ENCODE measurements at regions not wholly inside any gene's neighbourhood (a gene's known extent, or its start where the extent isn't known, plus 50 kb on each side); places are given as distances from the start of the nearest gene placed in this dataset.
"Not testable (repeated sequence)": the region's sequence is repeated elsewhere in the genome, so short reads cannot be mapped to it uniquely, and the experiment has no call there.

DNA sequence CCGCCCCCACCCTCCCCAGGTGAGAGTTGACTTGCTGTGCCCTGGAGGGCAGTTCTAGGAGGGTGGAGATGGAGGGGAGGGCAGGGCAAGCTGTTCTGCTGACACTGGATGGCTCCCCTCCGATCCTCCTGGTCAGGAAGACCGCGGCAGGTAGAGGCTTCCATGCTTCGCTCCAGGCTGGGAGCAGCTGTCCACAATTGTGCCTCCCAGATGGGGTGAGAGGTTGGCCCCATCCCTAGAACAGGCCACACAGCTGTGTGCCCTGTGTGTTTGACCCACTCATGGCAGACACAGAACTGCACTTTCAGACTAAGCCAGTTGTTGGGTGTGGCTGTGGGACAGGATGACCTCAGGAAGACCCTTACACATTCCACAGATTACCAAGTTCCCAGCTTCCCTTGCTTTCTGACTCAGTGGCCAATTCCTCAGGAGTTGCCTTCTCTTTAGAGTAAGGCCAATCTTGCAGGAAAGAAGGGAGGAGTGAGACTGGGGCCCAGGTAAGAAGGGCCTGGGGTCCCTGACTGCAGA lies 72.1 kb upstream of the HSPA9 start:
- no peak for DNase-seq

DNA sequence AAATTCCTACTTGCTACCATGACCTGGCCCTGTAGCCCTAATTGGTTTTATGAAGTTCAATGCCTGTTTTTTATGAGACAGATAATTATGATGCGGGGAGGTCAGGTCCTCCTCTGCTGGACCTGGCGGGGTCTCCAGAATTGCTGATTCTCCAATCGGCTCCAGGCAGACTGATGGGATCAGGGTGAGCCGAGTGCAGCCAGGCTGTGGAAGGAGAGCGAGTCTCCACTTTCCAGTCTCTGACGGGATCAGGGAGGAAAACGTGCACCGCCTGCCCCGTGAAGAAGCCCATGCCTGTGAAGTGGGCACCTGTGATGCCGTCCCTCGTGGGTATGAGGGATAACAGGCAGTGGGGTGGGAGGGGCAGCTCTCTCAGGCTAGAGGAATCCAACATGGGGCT lies 71.5 kb upstream of the HSPA9 start:
- DNase-seq = no peak

DNA sequence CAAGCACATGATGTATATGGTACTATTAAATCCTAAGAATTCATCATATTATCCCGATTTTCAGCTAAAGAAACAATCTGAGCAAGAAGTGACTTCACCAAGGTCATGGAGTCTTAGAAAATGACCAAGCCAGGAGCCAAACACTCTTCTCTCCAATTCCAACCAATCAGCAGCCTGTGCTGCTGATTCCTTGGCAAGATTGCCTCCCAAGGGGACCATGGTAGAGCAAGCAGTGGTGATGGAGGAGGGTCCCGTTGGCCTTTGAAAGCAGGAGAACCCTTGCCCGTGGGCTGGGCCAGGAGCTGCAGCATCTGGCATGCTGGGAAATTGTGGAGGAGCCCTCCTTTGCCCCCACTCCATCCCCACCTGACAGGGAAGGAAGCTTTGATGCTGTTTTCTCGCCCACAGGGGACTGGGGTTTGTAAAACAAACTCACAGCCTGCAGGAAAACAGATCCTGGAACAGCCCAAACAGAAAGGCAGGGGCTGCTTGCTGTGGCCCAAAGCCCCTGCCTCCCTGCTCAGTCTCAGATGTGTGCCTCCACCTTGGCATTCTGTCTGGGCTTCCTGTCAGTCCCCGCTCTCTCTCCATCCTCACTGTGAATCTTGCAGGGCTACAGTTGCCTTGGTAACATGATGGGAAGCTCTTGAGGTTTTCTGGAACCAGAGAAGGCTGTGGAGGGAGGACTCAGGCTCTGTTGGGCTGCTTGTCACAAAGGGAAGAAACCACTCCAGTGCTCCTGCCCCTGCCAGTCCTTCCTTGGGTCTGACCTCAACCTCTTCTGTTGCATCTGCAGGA lies 70.8 kb upstream of the HSPA9 start:
- DNase-seq = no peak

DNA sequence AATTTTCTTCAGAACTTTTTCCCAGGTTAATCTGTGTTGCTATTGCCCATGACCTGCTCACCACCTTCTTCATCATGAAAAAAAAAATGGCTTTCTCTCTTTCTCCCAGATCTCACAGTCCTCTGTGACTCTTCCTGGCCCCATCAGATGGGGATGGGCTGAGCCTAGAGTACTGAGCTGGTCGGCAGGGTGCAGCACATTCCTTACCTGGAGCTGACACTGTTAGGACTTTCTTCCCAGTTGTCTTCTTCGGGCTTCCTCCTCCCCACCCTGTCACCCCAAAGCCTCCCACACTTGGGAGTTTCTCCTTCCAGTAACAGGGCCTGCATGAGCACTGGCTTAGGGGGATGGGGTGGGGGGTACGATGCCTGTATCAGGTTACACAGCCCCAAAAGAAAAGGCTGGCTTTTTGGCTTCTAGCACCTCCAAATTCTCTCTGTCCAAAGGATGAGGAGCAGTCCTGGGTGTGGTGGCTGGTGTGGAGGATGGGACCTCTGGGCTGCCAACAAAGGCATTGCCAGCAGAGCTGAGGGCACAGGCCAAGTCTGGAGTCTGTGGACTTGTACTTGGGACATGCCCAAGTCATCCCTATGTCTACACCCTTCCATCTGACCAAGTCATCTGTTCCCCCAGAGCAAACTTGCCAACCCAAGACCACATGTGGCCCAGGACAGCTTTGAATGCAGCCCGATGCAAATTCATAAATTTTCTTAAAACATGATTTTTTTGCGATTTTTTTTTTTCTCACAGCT lies 68.0 kb upstream of the HSPA9 start:
- no peak for DNase-seq

DNA sequence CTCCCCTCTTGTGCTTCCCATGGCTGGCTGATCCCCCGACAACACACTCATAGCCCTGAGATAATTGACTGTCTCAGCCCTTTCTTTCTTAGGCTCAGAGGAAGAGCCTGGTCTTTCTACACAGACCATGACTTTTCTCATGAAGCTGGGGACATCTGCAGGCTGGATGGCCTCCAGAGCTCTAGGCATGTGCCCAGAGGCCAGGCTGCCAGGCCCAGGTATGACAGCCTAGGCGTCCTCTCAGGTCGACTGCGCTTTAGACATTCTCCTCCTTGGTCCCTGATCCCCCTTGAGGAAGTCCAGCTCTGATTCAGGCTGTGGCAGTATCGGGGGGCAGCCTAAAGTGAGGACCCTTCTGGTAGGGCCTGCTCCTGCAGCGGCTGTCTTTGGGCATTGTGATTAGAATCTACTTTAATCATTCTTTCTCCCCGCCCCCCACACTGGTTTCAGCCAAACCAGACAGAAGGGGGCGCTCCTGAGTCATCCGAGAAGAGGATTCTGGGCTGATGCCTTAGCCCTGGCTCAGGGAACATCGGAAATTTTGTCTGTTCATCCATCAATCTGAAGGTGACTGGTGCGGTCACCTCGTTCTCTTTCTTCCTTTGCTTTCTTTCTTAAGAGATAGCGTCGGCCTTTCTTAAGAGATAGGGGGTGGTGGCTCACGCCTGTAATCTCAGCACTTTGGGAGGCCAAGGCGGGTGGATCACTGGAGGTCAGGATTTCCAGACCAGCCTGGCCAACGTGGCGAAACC lies 66.5 kb upstream of the HSPA9 start:
- peak; percentile 57 to 67 for DNase-seq

DNA sequence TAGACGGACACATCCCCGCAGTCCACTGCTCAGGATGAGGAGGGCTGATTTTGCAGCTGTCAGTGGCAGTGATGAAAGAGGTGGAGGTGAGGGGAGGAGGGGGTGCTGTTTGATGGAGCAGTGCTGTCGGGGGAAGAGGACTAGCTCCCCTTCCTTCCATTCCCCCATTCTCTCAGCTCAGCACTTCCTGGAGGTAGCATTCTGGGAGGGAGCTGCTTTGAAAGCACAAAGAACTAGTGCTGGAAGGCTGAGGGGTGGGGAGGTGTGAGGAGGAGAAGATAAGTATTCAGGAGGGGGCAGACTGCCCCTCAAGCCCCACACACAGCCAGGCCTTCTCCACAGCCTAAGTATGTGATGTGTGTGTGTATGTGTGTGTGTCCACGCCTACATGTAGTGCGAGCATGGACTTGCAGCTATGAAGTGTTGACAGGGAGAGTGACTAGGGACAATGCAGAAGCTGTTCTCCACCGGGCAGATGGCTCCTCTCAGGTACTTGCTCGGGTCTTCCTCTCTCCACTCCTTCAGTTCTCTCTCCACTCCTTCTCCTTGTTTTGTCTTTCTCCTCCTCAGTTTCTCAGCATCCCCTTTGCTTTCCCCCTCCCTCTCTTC lies 65.5 kb upstream of the HSPA9 start:
- DNase-seq = no peak

DNA sequence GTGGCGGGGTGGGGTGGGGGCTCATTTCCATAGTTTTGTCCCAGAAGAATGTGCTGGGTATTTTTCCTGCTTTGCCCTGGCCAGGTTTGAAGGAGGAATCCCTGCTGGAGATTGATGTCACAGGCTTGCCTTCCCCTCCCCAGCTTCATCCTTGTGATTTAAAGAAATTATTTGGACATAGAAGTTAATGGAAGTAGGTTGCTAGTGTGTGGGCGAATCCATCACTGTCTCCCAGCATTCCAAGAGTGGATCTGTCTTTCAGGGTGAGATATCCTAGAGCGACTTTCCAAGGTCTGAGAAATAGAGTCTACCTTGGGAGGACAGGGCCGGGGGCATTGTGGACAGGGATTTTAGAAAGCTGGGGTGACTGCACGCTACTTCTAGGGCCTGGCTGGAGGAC lies 64.9 kb upstream of the HSPA9 start:
- DNase-seq = no peak

DNA sequence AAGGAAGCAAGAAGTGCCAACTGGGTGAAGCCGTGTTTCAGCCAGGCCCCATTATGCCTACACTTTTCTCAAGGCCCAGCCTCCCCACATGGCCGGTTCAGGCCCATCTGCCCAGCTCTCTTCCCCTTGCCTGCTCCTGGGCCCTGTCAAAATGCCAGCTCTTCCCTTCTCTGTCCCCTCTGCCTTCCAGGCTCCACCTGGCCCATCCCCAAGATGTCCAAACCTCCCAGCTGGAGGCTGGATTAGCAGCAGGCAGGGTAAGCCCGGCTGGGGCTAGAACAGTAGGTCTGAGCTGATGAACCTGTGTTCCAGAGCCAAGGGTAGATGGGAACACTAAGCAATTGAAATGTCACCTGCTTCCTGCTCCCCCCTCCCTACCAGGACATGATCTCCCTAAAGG lies 64.1 kb upstream of the HSPA9 start:
- no peak for DNase-seq

DNA sequence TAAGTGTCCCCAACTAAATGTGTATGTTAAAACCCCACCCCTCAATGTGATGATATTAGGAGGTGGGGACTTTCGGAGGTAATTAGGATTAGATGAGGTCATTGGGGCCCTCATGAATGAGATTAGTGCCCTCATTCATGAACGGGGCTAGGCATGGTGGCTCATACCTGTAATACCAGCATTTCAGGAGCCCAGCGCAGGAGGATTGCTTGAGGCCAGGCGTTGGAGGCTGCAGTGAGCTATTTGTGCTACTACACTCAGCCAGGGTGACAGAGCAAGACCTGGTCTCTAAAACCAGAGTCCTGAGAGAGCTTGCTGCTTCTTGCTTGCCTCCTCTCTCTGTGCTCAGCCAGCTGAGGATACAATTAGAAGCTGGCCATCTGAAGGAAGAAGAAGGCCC lies 62.1 kb upstream of the HSPA9 start:
- no peak for DNase-seq

DNA sequence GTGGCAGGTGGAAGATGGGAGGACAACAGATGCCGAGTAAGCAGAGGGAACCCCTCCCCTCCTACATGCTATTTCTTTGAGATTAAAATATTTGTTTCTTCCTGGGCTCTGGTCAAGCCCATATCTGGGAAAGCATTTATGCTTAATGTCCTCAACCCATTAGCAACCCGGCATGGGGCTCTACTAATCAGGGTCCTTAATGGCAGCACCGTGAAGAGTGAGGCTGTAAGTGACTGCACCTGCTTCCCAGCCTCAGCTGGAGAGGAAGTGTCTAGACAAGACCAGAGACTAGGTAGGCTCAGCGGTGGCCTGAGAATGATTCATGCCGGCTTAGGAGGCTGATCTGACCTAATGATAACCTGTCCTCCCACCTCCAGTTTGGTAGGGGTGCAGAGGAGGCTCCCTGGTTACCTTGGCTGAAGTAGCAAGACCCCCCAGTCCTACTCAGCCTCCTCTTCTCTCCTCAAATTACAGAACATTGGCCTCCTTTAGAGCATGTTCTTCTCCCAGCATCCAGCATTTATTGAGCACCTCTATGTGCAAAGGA lies 61.3 kb upstream of the HSPA9 start:
- DNase-seq = no peak

DNA sequence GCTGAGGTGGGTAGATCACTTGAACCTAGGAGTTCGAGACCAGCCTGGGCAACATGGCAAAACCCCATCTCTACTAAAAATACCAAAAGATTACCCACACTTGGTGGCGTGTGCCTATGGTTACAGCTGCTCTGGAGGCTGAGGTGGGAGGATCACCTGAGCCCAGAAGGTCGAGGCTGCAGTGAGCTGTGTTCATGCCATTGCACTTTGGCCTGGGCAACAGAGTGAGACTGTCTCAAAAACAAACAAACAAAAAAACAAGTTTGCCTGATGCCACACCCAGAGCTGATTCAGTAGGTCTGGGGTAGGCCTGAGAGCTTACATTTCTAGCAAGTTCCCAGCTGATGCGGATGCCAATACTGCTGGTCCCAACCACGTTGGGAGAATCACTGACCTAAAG lies 60.5 kb upstream of the HSPA9 start:
- no peak for DNase-seq

DNA sequence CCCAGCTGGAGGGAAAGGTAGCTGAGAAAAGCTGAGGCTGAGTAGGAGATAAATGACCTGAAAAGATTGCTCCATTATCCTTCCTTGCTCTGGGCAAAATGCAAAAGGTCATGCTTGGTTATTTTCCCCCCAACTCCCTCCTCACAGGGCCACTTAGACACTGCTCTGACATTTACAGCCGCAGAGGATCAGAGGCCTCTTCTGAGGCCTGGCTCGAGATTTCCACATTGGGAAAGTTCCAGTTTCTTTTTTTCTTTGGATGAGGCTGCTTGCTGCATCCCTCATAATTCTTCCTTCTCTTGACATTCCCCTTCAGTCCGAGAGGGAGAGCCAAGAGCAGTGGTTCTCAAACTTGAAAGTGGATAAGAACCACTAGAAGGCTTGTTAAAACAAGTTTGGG lies 60.1 kb upstream of the HSPA9 start:
- no peak for DNase-seq

DNA sequence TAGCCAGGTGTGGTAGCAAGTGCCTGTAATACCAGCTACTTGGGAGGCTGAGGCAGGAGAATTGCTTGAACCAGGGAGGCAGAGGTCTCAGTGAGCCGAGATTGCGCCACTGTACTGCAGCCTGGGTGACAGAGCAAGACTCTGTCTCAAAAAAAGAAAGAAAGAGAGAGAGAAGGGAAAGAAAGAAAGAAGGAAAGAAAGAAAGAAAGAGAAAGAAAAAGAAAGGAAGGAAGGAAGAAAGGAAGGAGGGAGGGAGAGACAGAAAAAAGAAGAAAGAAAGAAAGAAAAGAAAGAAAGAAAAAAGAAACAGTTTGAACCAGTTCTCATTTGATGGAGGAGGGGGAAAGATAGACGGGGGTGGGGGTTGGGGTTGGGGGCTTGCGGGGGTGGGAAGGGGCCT lies 59.6 kb upstream of the HSPA9 start:
- DNase-seq = not testable (repeated sequence)

DNA sequence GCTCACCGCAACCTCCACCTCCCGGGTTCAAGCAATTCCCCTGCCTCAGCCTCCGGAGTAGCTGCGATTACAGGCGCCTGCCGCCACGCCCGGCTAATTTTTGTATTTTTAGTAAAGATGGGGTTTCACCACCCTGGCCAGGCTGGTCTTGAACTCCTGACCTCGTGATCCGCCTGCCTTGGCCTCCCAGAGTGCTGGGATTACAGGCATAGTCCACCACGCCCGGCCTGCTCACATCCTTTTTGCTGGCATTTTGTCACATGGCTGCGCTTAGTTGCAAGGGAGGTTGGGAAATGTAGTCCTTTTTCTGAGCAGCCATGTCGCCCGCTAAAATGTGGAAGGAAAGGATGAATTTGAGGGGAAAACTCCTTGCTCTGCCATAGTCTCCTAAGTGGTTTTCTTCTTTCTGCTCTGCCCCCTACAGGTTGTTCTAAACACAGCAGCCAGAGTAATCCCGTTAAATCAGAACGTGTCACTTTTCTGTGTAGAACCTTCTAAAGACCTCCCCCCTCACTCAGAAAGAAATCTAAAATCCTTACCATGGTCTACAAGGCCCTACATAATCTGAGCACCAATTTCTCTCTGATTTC lies 57.8 kb upstream of the HSPA9 start:
- DNase-seq = peak; percentile 20 to 63

DNA sequence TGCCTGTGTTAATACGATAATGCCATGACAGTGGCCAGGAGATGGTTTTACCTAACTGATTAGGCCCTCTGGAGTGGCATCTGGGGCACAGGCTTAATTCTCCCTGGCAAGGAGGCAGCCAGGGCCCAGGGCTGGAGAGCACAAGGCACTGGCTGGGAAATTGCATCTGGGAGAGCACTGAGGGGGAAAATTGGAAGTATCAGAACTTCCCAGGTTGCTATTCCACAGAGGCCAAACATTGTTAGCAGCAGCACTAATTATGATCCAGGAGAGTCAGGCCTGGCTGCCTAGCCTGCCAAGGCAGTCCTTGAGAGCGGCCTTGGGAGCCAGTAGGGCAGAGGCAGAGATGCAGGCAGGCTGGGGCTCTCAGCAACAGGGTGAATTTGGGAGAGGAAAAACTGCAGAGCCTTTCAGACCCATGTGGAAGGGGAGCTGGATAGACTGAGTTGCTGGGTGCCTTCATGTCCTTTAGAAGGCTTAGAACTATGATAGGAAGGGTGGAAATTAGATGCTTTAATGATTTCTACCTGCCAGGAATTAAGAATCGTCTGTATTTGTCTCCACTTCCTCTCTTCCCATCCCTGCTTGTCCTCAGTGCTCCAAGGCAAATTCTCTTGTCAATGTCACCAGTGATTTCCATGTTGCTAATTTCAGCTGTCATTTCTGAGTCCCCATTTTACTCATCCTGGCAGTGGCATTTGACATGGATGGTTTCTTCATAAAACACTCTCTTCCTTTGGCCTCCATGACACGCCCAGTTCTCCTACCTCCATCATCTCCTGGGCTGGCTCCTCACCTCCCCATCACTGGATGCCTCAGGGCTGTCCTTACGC lies 56.1 kb upstream of the HSPA9 start:
- DNase-seq = no peak

DNA sequence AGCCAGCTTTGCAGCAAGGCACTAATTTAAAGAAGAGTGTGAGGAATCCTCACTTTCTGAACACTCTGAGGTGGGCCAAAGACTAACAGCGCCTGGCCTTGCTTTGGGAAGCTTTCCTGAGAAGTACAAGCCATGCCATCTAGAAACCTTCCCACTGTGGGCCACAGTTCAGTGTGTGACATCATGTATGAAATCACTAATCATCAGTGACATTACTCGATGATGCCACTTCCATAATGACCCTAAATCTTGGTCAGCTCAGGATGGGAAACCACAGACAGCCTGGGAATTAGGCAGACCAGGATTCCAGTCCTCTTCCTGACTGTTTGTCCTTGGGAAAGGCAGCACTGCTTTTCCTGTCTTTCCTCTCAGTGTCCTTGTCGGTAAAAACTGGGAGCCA lies 54.2 kb upstream of the HSPA9 start:
- no peak for DNase-seq

DNA sequence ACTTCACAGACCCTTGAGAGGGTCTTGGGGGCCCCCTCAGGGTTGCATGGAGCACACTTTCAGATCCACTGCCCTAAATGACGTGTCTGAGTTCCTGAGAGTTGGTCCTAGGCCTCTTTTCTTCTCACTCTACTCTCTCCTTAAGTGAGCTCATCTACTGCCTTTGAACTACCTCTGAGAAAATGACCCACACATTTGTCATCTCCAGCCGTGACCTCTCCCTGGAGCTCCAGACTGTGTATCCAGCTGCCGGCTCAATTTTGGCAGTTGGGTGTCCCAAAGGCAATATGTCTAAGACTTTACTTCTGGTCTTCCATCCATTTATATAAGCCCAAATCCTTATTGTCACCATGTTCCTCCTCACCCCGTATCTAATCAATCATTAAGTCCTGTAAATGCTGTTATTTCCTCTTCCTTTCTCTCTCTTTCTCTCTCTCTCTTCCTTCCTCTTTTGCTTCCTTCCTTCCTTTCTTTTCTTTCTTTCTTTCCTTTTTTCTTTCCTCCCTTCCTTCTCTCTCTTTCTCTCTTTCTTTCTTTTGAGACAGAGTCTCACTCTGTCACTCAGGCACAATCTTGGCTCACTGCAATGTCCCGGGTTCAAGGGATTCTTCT lies 51.2 kb upstream of the HSPA9 start:
- no peak for DNase-seq

DNA sequence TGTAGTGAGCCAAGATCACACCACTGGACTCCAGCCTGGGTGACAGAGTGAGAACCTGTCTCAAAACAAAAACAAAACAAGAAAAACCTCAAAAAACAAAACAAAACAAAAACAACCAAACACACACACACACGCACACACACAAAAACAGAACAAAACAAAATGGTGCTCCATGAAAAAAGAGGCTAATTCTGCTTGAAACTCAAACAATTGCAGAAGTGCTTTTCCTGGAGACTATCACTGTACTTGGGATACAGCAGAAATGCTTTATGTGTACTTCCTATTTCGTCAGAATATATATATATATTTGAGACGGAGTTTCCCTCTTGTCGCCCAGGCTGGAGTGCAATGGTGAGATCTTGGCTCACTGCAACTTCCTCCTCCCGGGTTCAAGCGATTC lies 49.9 kb upstream of the HSPA9 start:
- DNase-seq = no peak

Measured in CD4-positive, alpha-beta T cell treated with Interleukin-1 beta for 1 hour (primary cell).